Brain microvascular endothelial cell (primary cell): ENCODE measurements at regions not wholly inside any gene's neighbourhood (a gene's known extent, or its start where the extent isn't known, plus 50 kb on each side); places are given as distances from the start of the nearest gene placed in this dataset.

ENCODE experiments used
- DNase-seq: peaks from one replicate; pipeline ENCODE4 v3.0.0-alpha.2; 2020
- H3K27ac ChIP-seq: fragments of 250-450 bp; sonication (Bioruptor Pico); 2 replicates; pipeline ENCODE4 v1.5.1; 2020; ENCODE audit warnings: mild to moderate bottlenecking, moderate library complexity
- H3K27me3 ChIP-seq: fragments of 250-450 bp; sonication (Bioruptor Pico); replicated peaks from 2 replicates; pipeline ENCODE4 v1.5.1; 2020; ENCODE audit warnings: mild to moderate bottlenecking
- H3K36me3 ChIP-seq: fragments of 250-450 bp; sonication (Bioruptor Pico); replicated peaks from 2 replicates; pipeline ENCODE4 v1.5.1; 2020; ENCODE audit warnings: mild to moderate bottlenecking
- H3K4me3 ChIP-seq: 2 replicates; pipeline ENCODE4 v1.5.1; 2011; ENCODE audit warnings: low read depth, mild to moderate bottlenecking, control low read depth, low read length, moderate library complexity
- in situ Hi-C: cut with HindIII; loops from 2 replicates; pipeline ENCODE4 v1.10.0; 2017; ENCODE audit warnings: low sequenced_read_pairs, low pct_ligation_motif_present
- TF ChIP-seq, protein P1 (sequence below): IDR thresholded peaks from 2 replicates; pipeline ENCODE4 v1.5.1; 2011; ENCODE audit warnings: low read depth, mild to moderate bottlenecking, moderate library complexity, low read length, control low read depth, inconsistent platforms; ENCODE audit errors: missing control alignments

DNA sequence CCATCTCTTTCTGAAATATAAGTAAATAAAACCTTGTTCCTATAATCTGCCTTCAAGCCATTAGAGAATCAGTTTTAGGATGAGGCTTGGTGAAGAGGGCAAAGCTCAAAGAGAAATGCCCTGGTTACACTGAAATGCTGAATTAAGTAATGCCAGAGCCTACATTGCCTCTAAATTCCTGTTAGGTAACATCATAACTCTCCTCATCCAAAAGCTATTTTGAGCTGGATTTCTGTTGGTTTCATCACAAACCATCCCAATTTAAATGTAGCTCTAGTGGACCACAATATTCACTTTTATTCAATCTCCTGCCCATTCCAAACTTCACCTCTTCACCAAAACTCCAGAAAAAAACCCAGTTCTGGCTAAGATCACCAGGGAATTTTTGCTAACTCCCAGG lies 1319.7 kb upstream of the TENM3 start:
- H3K36me3 ChIP-seq = no peaks in the 10 kb centered on the region
- no peaks in the 10 kb centered on the region for H3K27me3 ChIP-seq
- DNase-seq = no peak
- H3K4me3 ChIP-seq = no peak overlapping the region
- no peak overlapping the region for H3K27ac ChIP-seq
- in situ Hi-C loops = no loop called here
- TF ChIP-seq, protein P1, sequence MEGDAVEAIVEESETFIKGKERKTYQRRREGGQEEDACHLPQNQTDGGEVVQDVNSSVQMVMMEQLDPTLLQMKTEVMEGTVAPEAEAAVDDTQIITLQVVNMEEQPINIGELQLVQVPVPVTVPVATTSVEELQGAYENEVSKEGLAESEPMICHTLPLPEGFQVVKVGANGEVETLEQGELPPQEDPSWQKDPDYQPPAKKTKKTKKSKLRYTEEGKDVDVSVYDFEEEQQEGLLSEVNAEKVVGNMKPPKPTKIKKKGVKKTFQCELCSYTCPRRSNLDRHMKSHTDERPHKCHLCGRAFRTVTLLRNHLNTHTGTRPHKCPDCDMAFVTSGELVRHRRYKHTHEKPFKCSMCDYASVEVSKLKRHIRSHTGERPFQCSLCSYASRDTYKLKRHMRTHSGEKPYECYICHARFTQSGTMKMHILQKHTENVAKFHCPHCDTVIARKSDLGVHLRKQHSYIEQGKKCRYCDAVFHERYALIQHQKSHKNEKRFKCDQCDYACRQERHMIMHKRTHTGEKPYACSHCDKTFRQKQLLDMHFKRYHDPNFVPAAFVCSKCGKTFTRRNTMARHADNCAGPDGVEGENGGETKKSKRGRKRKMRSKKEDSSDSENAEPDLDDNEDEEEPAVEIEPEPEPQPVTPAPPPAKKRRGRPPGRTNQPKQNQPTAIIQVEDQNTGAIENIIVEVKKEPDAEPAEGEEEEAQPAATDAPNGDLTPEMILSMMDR = no peak

DNA sequence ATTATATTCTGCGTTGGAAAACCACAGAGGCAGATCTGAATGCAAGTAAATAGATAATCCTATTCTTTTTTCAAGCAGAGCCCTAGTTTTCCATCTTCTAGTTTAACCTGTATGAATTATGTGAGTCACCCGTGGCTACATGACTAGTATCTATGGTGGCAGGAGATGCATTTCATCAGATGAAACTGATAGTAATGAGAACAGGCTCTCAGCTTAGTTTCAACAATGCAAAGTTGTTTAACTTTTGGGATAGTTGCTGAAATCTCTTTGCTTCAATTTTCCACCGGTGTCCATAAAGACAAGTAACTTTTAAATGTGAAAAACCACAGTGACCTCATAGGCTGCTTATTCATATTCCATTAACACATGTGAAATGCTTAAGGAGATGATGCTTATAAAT lies 1317.4 kb upstream of the TENM3 start:
- H3K27ac ChIP-seq = no peak overlapping the region
- TF ChIP-seq, protein P1 = no peak
- no peak overlapping the region for H3K4me3 ChIP-seq
- in situ Hi-C loops = no loop called here
- no peaks in the 10 kb centered on the region for H3K27me3 ChIP-seq
- no peak for DNase-seq
- no peaks in the 10 kb centered on the region for H3K36me3 ChIP-seq

DNA sequence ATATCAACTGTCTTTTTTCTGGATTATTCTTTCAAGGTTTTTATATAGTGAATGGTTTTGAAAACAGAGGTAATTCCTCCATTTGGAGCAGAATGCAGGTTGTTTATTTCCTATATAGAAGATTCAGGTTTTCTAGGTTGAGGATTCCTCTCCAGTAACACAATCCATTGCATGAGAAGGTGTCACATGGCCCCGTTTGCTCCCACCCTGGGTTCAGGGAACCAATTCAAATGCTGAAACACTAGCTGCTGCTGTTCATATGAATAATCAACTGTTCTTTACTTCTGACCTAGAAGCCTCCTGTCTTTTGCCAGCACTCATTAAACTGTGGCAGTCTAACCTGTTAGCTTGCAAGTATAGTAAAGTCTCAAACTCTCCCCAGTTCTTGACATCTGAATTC lies 1316.9 kb upstream of the TENM3 start:
- in situ Hi-C loops = no loop called here

DNA sequence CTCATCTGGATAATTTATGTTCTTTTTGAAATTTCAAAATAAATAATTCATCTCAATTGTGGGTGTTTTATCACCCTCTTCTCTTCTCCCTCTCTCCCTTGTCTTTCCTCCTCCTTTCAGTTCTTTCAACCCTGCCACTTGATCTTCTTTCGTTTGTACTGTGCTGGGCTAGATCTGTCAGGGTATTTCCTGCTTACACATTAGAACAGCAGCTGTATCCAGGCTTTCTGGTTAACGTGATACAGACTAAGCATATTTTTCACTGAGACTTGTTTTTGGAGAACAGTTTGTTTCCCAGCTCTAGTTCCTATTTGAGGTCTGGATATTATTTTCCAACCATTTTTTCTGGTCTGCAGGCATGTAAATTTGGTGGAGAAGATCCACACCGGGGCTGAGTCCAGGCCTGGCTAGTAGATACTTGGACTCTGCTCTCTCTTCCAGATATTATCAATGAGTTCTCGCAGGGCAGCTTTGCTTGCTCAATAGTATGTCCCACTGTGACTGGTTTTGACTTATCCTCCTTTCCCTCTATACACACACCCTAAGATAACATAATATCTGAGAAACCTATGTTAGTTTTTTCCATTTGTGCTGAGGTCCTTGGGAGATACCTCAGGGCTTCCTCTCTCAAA lies 1310.7 kb upstream of the TENM3 start:
- DNase-seq = no peak
- H3K4me3 ChIP-seq = no peak overlapping the region
- in situ Hi-C loops = no loop called here

More for the DNA sequence above, 1316.9 kb upstream of the TENM3 start:
- no peak for DNase-seq
- TF ChIP-seq, protein P1 = no peak
- no peaks in the 10 kb centered on the region for H3K27me3 ChIP-seq
- no peaks in the 10 kb centered on the region for H3K36me3 ChIP-seq
- no peak overlapping the region for H3K4me3 ChIP-seq
- H3K27ac ChIP-seq = no peak overlapping the region

DNA sequence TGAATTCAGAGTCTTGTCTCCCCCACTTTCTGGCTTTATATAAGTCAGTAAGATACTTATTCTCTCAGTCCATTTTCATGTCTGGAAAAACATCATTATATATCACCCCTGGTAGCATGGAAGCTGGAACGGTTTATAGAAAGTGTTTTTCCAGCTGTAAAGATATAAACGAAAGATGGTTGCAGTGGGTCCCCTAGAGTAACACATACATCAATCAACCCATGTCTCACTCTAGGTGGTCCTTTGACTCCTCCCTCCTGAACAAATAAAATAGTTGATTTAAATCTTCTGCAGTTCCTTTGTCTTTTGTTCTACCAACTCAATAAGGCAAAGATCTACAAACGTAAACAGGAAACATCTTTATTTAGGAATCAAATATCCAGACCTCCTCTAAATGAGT lies 1306.1 kb upstream of the TENM3 start:
- Histone ChIP-seq H3K4me3 (no peak overlapping the region), H3K36me3 (no peaks in the 10 kb centered on the region), H3K27me3 (no peaks in the 10 kb centered on the region), H3K27ac (no peak overlapping the region)
- in situ Hi-C loops = no loop called here
- TF ChIP-seq, protein P1 = no peak
- no peak for DNase-seq

More for the DNA sequence above, 1310.7 kb upstream of the TENM3 start:
- H3K27me3 ChIP-seq = no peaks in the 10 kb centered on the region
- H3K27ac ChIP-seq = no peak overlapping the region
- TF ChIP-seq, protein P1 = no peak
- H3K36me3 ChIP-seq = no peaks in the 10 kb centered on the region

DNA sequence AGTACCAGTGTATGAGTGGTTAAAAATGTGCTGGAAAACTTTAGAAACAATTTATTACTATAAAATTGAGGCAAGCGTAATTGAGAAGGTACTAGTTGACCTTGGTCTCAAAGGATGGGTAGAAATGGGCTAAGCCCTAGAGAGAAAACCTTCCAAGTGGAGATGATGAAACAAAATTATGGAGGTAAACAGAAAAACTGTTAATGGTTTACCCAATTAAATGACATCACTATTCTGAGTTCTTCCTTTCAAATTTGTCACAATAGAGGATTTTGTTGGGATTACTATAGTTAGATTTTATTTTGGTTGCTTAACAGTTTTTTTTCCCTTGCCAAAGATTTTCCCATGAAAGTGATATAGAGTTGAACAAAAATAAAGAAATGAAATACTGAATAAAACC lies 1302.5 kb upstream of the TENM3 start:
- DNase-seq = no peak
- H3K27ac ChIP-seq = no peak overlapping the region
- TF ChIP-seq, protein P1 = no peak
- in situ Hi-C loops = no loop called here
- no peaks in the 10 kb centered on the region for H3K36me3 ChIP-seq
- H3K4me3 ChIP-seq = no peak overlapping the region
- H3K27me3 ChIP-seq = no peaks in the 10 kb centered on the region
